Mucosa of rectum (tissue), 2 donors: ENCODE measurements at regions not wholly inside any gene's neighbourhood (a gene's known extent, or its start where the extent isn't known, plus 50 kb on each side); places are given as distances from the start of the nearest gene placed in this dataset.
"Not testable (repeated sequence)": the region's sequence is repeated elsewhere in the genome, so short reads cannot be mapped to it uniquely, and the experiment has no call there.

Experiments used
- H3K27ac ChIP-seq, 2 donors: one replicate each; pipeline ENCODE4 v1.7.0; 2013; ENCODE audit warnings: inconsistent platforms in 2 of 2, low read depth in 2 of 2, low read length in 2 of 2
- H3K27me3 ChIP-seq, 2 donors: one replicate each; pipeline ENCODE4 v1.7.0; 2013; ENCODE audit warnings: low read length in 2 of 2; ENCODE audit not compliant: control insufficient read depth in 2 of 2, insufficient read depth in 2 of 2
- H3K36me3 ChIP-seq, 2 donors: one replicate each; pipeline ENCODE4 v1.7.0; 2013; ENCODE audit warnings: low read length in 2 of 2; ENCODE audit not compliant: control insufficient read depth in 2 of 2, insufficient read depth in 2 of 2
- H3K4me1 ChIP-seq, 2 donors: one replicate each; pipeline ENCODE4 v1.7.0; 2013; ENCODE audit warnings: low read length in 2 of 2, mild to moderate bottlenecking in 1 of 2; ENCODE audit not compliant: control insufficient read depth in 2 of 2, insufficient read depth in 2 of 2
- H3K4me3 ChIP-seq, 2 donors: one replicate each; pipeline ENCODE4 v1.7.0; 2013; ENCODE audit warnings: low read length in 2 of 2
- H3K9ac ChIP-seq, 2 donors: one replicate each; pipeline ENCODE4 v1.7.0; 2013; ENCODE audit warnings: low read length in 2 of 2, low read depth in 1 of 2, mild to moderate bottlenecking in 1 of 2
- H3K9me3 ChIP-seq, 2 donors: one replicate each; pipeline ENCODE4 v1.7.0; 2013; ENCODE audit warnings: low read length in 2 of 2; ENCODE audit not compliant: control insufficient read depth in 2 of 2
- donor health status: healthy.
- donor health status: Normal muscosa, but diverticular disease.

- not testable (repeated sequence) for H3K36me3 ChIP-seq, H3K4me3 ChIP-seq, H3K4me1 ChIP-seq, H3K27me3 ChIP-seq, H3K9ac ChIP-seq, H3K9me3 ChIP-seq, H3K27ac ChIP-seq
These were observed 967.2 kb upstream of the FOXG1 start for GRCh38 chr14:27799066-27800028.

GRCh38 chr14:27817746-27818430 lies 948.7 kb upstream of the FOXG1 start:
- H3K36me3 ChIP-seq, H3K9ac ChIP-seq, H3K4me1 ChIP-seq, H3K27ac ChIP-seq, H3K4me3 ChIP-seq, H3K9me3 ChIP-seq, H3K27me3 ChIP-seq: not testable (repeated sequence)

GRCh38 chr14:27826149-27826548 lies 940.4 kb upstream of the FOXG1 start:
- not testable (repeated sequence) for H3K4me3 ChIP-seq, H3K9me3 ChIP-seq, H3K27me3 ChIP-seq, H3K9ac ChIP-seq, H3K36me3 ChIP-seq, H3K27ac ChIP-seq, H3K4me1 ChIP-seq

GRCh38 chr14:27831978-27832377 lies 934.6 kb upstream of the FOXG1 start:
- H3K4me3 ChIP-seq, H3K36me3 ChIP-seq, H3K27ac ChIP-seq, H3K9ac ChIP-seq, H3K27me3 ChIP-seq, H3K4me1 ChIP-seq, H3K9me3 ChIP-seq: not testable (repeated sequence)

- H3K4me3 ChIP-seq, H3K36me3 ChIP-seq, H3K9ac ChIP-seq, H3K27ac ChIP-seq, H3K27me3 ChIP-seq, H3K4me1 ChIP-seq, H3K9me3 ChIP-seq: not testable (repeated sequence)
These were observed 933.6 kb upstream of the FOXG1 start for GRCh38 chr14:27833001-27833400.

GRCh38 chr14:27836386-27836785 lies 930.2 kb upstream of the FOXG1 start:
- Histone ChIP-seq H3K9me3 (no peaks in the 10 kb centered on the region), H3K27ac (no peak overlapping the region), H3K36me3 (no peaks in the 10 kb centered on the region), H3K4me1 (no peaks in the 10 kb centered on the region), H3K27me3 (no peaks in the 10 kb centered on the region), H3K4me3 (no peak overlapping the region), H3K9ac (no peak overlapping the region)

GRCh38 chr14:27845241-27845850 lies 921.2 kb upstream of the FOXG1 start:
- Histone ChIP-seq H3K9ac (no peak overlapping the region), H3K4me1 (no peaks in the 10 kb centered on the region)

GRCh38 chr14:27845902-27846301 lies 920.7 kb upstream of the FOXG1 start:
- Histone ChIP-seq H3K9ac (no peak overlapping the region), H3K9me3 (peaks cover 0 to 4% of the 10 kb centered on the region in 2 donors), H3K36me3 (no peaks in the 10 kb centered on the region), H3K4me1 (no peaks in the 10 kb centered on the region), H3K4me3 (no peak overlapping the region), H3K27ac (no peak overlapping the region), H3K27me3 (no peaks in the 10 kb centered on the region)

More at GRCh38 chr14:27845241-27845850, 921.2 kb upstream of the FOXG1 start:
- Histone ChIP-seq H3K27me3 (no peaks in the 10 kb centered on the region), H3K36me3 (no peaks in the 10 kb centered on the region), H3K4me3 (no peak overlapping the region), H3K9me3 (peaks cover 0 to 4% of the 10 kb centered on the region in 2 donors), H3K27ac (no peak overlapping the region)

- not testable (repeated sequence) for H3K27me3 ChIP-seq, H3K9ac ChIP-seq, H3K9me3 ChIP-seq, H3K36me3 ChIP-seq, H3K27ac ChIP-seq, H3K4me1 ChIP-seq, H3K4me3 ChIP-seq
These were observed 919.1 kb upstream of the FOXG1 start for GRCh38 chr14:27847480-27847879.

GRCh38 chr14:27849193-27849592 lies 917.4 kb upstream of the FOXG1 start:
- H3K27ac ChIP-seq, H3K4me3 ChIP-seq, H3K27me3 ChIP-seq, H3K9me3 ChIP-seq, H3K4me1 ChIP-seq, H3K36me3 ChIP-seq, H3K9ac ChIP-seq: not testable (repeated sequence)
